ENCODE measurements at regions not wholly inside any gene's neighbourhood (a gene's known extent, or its start where the extent isn't known, plus 50 kb on each side); places are given as distances from the start of the nearest gene placed in this dataset.

DNA sequence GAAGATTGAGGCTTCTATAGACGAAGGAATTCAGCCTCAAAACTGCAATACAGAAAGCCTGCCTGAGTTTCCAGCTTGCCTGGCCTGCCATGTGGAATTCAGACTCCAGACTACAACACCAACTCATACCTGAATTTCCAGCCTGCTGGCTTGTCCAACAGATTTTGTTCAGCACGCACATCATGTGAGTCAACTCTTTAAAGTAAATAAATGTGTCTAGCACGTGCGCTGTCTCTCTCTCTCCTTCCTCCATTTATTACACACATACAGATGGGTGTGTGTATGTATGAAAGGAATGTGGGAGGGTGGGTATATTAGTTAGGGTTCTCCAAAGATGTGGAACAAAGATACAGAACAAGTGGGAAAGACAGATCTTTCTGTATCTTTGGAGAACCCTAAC, 82.4 kb upstream of the TAS2R1 start:
- DNase-seq (ENCODE audit: low read depth) = peak; percentile 82
- H3K4me3 ChIP-seq (ENCODE audit: low read depth, low read length) = no peak overlapping the region
- TF ChIP-seq CTCF (IDR thresholded peaks at IDR 0.05; ENCODE audit: insufficient read depth, low read depth, low read length) = no peak

- TF ChIP-seq CTCF (IDR thresholded peaks at IDR 0.05; ENCODE audit: insufficient read depth, low read depth, low read length) = no peak
- H3K4me3 ChIP-seq (ENCODE audit: low read depth, low read length) = no peak overlapping the region
- no peak for DNase-seq (ENCODE audit: low read depth)
Measured at GRCh38 chr5:9710069-9710468, 79.9 kb upstream of the TAS2R1 start.

DNA sequence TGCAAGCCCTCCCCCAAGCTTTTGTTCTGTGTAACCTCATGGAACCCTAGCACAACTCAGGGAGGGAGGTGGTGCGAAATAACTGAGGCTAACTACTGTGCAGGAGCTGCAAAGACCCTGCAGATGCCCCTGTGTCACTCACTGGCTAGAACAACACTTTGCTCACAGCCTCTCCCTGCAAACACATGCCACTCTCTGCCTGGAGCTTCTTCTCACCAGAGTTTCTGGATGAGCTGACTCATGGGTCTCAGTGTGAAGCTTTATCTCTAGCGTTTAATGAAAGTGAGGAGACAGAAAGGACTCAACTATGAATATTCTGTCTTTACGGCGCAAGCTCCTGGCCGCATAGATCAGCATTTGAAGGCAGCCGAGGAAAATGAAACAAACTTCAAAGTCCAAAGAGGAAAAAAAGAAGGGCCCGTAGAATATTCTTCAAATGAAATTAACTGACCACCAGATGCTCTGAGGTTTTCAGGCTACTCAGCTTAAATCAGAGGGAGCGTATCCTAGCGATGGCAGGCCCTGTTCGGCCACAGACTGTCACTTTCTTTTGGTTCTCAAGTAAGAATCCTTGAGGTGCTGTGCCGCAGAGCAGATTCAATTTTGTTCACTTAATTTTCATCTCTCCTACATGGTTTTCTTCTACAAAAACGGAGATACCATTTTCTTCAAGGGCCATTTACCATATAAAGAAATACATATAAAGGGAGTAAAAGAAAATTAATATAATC, 77.7 kb upstream of the TAS2R1 start:
- no peak for TF ChIP-seq CTCF (IDR thresholded peaks at IDR 0.05; ENCODE audit: insufficient read depth, low read depth, low read length)
- peak; percentile 22 for DNase-seq (ENCODE audit: low read depth)
- no peak overlapping the region for H3K4me3 ChIP-seq (ENCODE audit: low read depth, low read length)

DNA sequence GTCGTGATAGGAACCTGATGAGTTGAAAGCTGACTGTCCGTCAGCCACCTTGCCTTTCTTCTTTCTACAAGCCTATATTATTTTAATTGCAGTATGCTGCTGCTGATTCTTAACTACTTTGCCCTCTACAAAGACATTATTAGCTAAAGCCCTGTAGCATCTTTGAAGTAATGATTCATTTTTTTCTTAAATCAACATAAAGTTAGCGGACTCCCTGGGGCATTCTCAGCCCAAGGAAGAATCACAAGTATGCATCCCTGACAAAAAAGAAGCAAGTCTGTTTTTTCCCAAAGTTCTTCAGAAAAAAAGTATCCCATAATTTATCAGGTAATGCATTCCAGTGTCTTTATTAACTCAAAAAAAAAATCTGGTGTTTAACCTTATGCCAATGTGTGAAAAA, 69.5 kb upstream of the TAS2R1 start:
- TF ChIP-seq CTCF (IDR thresholded peaks at IDR 0.05; ENCODE audit: insufficient read depth, low read depth, low read length) = no peak
- no peak for DNase-seq (ENCODE audit: low read depth)
- H3K4me3 ChIP-seq (ENCODE audit: low read depth, low read length) = no peak overlapping the region

DNA sequence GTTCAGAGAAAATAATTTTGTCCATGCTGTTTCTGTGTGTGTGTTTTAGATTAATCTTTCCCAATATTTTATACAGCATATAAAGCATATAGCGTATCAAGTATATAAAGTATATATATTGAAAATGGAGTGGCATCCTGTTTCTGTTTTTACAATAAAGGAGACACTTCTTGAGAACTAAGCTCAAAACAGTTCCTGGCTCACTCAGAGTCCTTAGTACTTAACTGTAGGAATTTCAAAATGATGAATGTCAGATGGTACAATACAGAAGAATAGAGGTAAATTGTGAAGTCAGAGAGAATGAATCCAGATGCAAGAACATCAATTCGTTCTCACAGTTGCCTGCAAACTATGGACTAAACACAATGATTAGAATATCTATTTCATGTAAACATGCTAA, 68.7 kb upstream of the TAS2R1 start:
- DNase-seq (ENCODE audit: low read depth) = no peak
- no peak for TF ChIP-seq CTCF (IDR thresholded peaks at IDR 0.05; ENCODE audit: insufficient read depth, low read depth, low read length)
- H3K4me3 ChIP-seq (ENCODE audit: low read depth, low read length) = no peak overlapping the region

- no peak for TF ChIP-seq CTCF (IDR thresholded peaks at IDR 0.05; ENCODE audit: insufficient read depth, low read depth, low read length)
- peak overlapping the region; percentile 0 for H3K4me3 ChIP-seq (ENCODE audit: low read depth, low read length)
- peak; percentile 52 for DNase-seq (ENCODE audit: low read depth)
Measured at GRCh38 chr5:9698125-9698826, 68.1 kb upstream of the TAS2R1 start.

All from fibroblast of villous mesenchyme (primary cell).